ENCODE measurements at regions not wholly inside any gene's neighbourhood (a gene's known extent, or its start where the extent isn't known, plus 50 kb on each side); places are given as distances from the start of the nearest gene placed in this dataset.

- ChIA-PET POLR2A (no interaction called here), RAD21 (ENCODE audit: low non-redundant PET in 1 of 2, low total read pairs in 2 of 2, uncharacterized antibody in 2 of 2, unreplicated experiment in 2 of 2) (no interaction called here), CTCF (no interaction called here)
- Histone ChIP-seq H3K4me2 (ENCODE audit: low read length) (no peak overlapping the region), H3K9me3 (ENCODE audit: control insufficient read depth in 1 of 2, insufficient read depth in 1 of 2, low read depth in 1 of 2, low read length in 2 of 2) (no peaks in the 10 kb centered on the region), H3K36me3 (ENCODE audit: control insufficient read depth in 1 of 2, insufficient read depth in 2 of 2, low read length in 2 of 2) (no peaks in the 10 kb centered on the region), H3K4me3 (replicated peaks in 1 of 2; ENCODE audit: low read depth in 1 of 2, low read length in 2 of 2) (no peak overlapping the region), H3K27me3 (ENCODE audit: insufficient read depth, low read length) (peaks cover 10% of the 10 kb centered on the region), H3K9ac (ENCODE audit: low read length) (no peak overlapping the region), H3K4me1 (ENCODE audit: control insufficient read depth in 1 of 2, insufficient read depth in 2 of 2, low read length in 2 of 2) (no peaks in the 10 kb centered on the region), H4K20me1 (ENCODE audit: insufficient read depth) (no peaks in the 10 kb centered on the region), H3K9me2 (ENCODE audit: insufficient read depth) (no peaks in the 10 kb centered on the region), H3K27ac (ENCODE audit: low read depth, low read length) (no peak overlapping the region), H2AFZ (ENCODE audit: low read depth, low read length, poor library complexity, severe bottlenecking) (no peak overlapping the region), H3K79me2 (ENCODE audit: insufficient read depth, low read length) (no peaks in the 10 kb centered on the region)
- intact Hi-C loops (cut with micrococcal nuclease): loop anchor here (10.0 kb wide), 1 partner anchor 60 kb away; no protein-coding TSS in a partner anchor
- no peak for DNase-seq (ENCODE audit: low read depth, low spot score)
- TF ChIP-seq YY1 (IDR thresholded peaks at IDR 0.05; ENCODE audit: extremely low read depth, insufficient replicate concordance, low read depth, low read length) (no peak), ATF3 (IDR thresholded peaks at IDR 0.05) (no peak), JUND (IDR thresholded peaks at IDR 0.05) (no peak), FOSL1 (IDR thresholded peaks at IDR 0.05; ENCODE audit: low read depth) (no peak), ZNF274 (IDR thresholded peaks at IDR 0.05; ENCODE audit: low read depth, low read length) (no peak), SRF (IDR thresholded peaks at IDR 0.05; ENCODE audit: low read depth) (no peak), POLR2A (IDR thresholded peaks at IDR 0.05; ENCODE audit: borderline replicate concordance, extremely low read depth, insufficient read depth, insufficient read length) (no peak), RAD21 (IDR thresholded peaks at IDR 0.05; ENCODE audit: low read depth) (no peak), CTCF (IDR thresholded peaks at IDR 0.05 in 2 of 3, conservative IDR thresholded peaks at IDR 0.05 in 1 of 3; ENCODE audit: borderline replicate concordance in 1 of 3, insufficient read depth in 1 of 3, low read depth in 2 of 3, low read length in 2 of 3) (no peak)
- no peak for ATAC-seq
- no TSS peak for BruUV-seq (replicated peaks)
Measured at GRCh38 chr1:114224196-114224907, 70.7 kb upstream of the SYT6 start.
